MCF 10A (cell line): ENCODE measurements at regions not wholly inside any gene's neighbourhood (a gene's known extent, or its start where the extent isn't known, plus 50 kb on each side); places are given as distances from the start of the nearest gene placed in this dataset.

Experiments
- BruUV-seq: library from RNA; stranded (reverse); fragments of 400-500 nt; replicated peaks from 2 replicates; lab custom pipeline; 2021; lab: Mats Ljungman, UMichigan
- CTCF ChIA-PET: fragments of 300-600 bp; sonication (Branson Sonifier 250); formaldehyde crosslinking; extraction: SDS; loops from one replicate; lab custom pipeline; 2021; ENCODE audit warnings: antibody characterized with exemption, inconsistent platforms; lab: Yijun Ruan, JAX
- POLR2A ChIA-PET: fragments of 300-600, 350-650 bp; sonication (Branson Sonifier 250); formaldehyde crosslinking; extraction: SDS; loops from one replicate; lab custom pipeline; 2020; ENCODE audit warnings: antibody characterized with exemption, inconsistent platforms; lab: Yijun Ruan, JAX
- DNase-seq: peaks from one replicate; pipeline ENCODE4 v3.0.0-alpha.2; 2018; ENCODE audit not compliant: unreplicated experiment
- H3K27ac Mint-ChIP-seq: one replicate; pipeline ENCODE4 v1.8.0; 2022; ENCODE audit warnings: mild to moderate bottlenecking, low read depth, mixed read lengths; ENCODE audit not compliant: unreplicated experiment
- H3K27me3 Mint-ChIP-seq: one replicate; pipeline ENCODE4 v1.8.0; 2022; ENCODE audit warnings: mixed read lengths; ENCODE audit not compliant: insufficient read depth, unreplicated experiment
- H3K36me3 Mint-ChIP-seq: one replicate; pipeline ENCODE4 v1.8.0; 2022; ENCODE audit warnings: mild to moderate bottlenecking, moderate library complexity, mixed read lengths; ENCODE audit not compliant: insufficient read depth, unreplicated experiment
- H3K4me1 Mint-ChIP-seq: one replicate; pipeline ENCODE4 v1.8.0; 2022; ENCODE audit warnings: mixed read lengths; ENCODE audit not compliant: insufficient read depth, unreplicated experiment
- H3K4me3 Mint-ChIP-seq: one replicate; pipeline ENCODE4 v1.8.0; 2022; ENCODE audit warnings: mild to moderate bottlenecking, moderate library complexity, mixed read lengths; ENCODE audit not compliant: unreplicated experiment
- H3K9me3 Mint-ChIP-seq: one replicate; pipeline ENCODE4 v1.8.0; 2022; ENCODE audit warnings: mixed read lengths; ENCODE audit not compliant: unreplicated experiment
- intact Hi-C: fragments of 100-400 bp; cut with micrococcal nuclease; formaldehyde crosslinking; loops from 2 replicates; pipeline ENCODE4 v1.14.1; 2022
- TF ChIP-seq, protein P1 (sequence below): fragments of 200-600 bp; IDR thresholded peaks from one replicate; pipeline ENCODE4 v1.8.0; 2022; ENCODE audit warnings: antibody characterized with exemption, mild to moderate bottlenecking; ENCODE audit not compliant: unreplicated experiment

DNA sequence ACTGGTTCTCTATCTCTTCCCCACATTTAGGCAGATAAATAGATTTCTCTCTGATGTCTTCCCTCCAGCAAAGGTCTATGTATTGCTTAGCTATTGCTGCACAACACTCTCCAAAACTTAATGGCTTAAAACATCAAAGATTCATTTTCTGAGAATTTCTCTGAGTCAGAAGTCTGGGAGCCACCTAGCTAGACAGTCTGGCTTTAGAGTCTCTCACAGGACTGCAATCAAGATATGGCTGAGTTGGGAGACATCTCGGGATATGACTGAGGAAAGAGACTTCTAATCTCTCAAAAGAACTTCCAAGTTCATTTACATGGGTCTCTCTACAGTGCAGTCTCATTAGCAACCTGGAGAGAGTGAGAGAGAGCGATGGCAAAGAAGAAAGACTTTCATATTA lies 553.6 kb upstream of the GHITM start:
- no TSS peak for BruUV-seq
- H3K9me3 Mint-ChIP-seq = no peaks in the 10 kb centered on the region
- TF ChIP-seq, protein P1, sequence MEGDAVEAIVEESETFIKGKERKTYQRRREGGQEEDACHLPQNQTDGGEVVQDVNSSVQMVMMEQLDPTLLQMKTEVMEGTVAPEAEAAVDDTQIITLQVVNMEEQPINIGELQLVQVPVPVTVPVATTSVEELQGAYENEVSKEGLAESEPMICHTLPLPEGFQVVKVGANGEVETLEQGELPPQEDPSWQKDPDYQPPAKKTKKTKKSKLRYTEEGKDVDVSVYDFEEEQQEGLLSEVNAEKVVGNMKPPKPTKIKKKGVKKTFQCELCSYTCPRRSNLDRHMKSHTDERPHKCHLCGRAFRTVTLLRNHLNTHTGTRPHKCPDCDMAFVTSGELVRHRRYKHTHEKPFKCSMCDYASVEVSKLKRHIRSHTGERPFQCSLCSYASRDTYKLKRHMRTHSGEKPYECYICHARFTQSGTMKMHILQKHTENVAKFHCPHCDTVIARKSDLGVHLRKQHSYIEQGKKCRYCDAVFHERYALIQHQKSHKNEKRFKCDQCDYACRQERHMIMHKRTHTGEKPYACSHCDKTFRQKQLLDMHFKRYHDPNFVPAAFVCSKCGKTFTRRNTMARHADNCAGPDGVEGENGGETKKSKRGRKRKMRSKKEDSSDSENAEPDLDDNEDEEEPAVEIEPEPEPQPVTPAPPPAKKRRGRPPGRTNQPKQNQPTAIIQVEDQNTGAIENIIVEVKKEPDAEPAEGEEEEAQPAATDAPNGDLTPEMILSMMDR = no peak
- ChIA-PET POLR2A (no interaction called here), CTCF (no interaction called here)
- DNase-seq = no peak
- H3K27ac Mint-ChIP-seq = no peak overlapping the region
- no peak overlapping the region for H3K4me3 Mint-ChIP-seq
- H3K27me3 Mint-ChIP-seq = no peaks in the 10 kb centered on the region
- no peaks in the 10 kb centered on the region for H3K4me1 Mint-ChIP-seq
- no peaks in the 10 kb centered on the region for H3K36me3 Mint-ChIP-seq
- intact Hi-C loops = no loop called here

DNA sequence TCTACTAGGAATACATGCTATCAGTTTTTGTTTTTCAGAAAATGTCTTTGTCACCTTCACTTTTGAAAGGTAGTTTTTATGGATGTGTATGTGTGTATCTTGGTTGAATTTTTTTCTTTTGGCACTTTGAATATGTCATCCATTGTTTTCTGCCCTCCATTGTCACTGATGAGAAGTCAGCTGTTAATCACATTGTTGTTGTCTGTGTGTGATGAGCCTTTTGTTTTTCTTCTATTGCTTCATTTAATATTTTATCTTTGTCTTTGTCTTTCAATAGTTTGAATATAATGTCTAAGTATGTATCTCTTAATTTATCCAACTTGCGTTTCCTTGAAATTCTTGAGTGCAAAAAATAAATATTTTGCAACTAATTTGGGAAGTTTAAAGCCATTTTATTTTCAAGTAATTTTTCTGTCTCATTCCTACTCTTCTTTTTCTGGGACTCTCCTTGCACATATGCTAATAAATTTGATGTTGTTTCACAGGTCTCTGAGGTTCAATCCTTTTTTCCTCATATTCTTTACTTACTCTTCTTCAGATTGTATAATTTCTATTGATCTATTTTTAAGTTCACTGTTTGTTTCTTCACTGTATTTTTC lies 546.9 kb upstream of the GHITM start:
- CTCF ChIA-PET = no interaction called here

DNA sequence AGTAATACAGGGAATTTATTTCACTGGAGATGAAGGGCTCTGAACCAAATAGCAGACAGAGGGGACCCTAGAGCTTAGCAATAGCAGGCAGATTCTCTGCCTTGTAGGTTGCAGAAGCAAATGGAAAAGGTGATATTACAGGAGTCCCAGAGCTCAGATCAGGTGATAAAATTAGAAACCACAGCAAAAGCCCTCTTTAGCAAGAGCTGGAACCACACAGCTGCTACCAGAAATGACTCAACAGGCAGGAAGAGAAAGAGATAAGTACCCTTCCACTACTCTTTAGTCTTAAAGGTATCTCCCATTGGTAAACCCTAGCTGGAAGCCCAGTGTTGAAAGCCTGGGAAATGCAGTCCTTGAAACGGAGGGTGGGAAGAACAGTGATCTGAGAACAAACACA lies 535.6 kb upstream of the GHITM start:
- BruUV-seq = no TSS peak
- Mint-ChIP-seq H3K4me1 (peaks cover 36% of the 10 kb centered on the region), H3K27me3 (no peaks in the 10 kb centered on the region), H3K9me3 (no peaks in the 10 kb centered on the region), H3K27ac (peak overlapping the region; percentile 47), H3K4me3 (no peak overlapping the region), H3K36me3 (no peaks in the 10 kb centered on the region)
- intact Hi-C loops = no loop called here
- CTCF ChIA-PET = interaction anchor here (0.7 to 0.9 kb wide), 2 partner anchors 18 to 21 kb away, joined by 3 read pairs; no protein-coding TSS in a partner anchor
- peak; percentile 47 for DNase-seq
- POLR2A ChIA-PET = no interaction called here
- TF ChIP-seq, protein P1 = no peak

More for the DNA sequence above, 546.9 kb upstream of the GHITM start:
- H3K36me3 Mint-ChIP-seq = peaks cover 5% of the 10 kb centered on the region
- POLR2A ChIA-PET = no interaction called here
- H3K9me3 Mint-ChIP-seq = peaks cover 34% of the 10 kb centered on the region
- intact Hi-C loops = no loop called here
- H3K27ac Mint-ChIP-seq = no peak overlapping the region
- TF ChIP-seq, protein P1 = no peak
- peak; percentile 18 for DNase-seq
- no peaks in the 10 kb centered on the region for H3K4me1 Mint-ChIP-seq
- H3K4me3 Mint-ChIP-seq = no peak overlapping the region
- no peaks in the 10 kb centered on the region for H3K27me3 Mint-ChIP-seq
- BruUV-seq = no TSS peak

GRCh38 chr10:83605783-83606630 lies 533.3 kb upstream of the GHITM start:
- intact Hi-C loops = no loop called here
- Mint-ChIP-seq H3K27me3 (no peaks in the 10 kb centered on the region), H3K4me1 (peaks cover 36% of the 10 kb centered on the region), H3K36me3 (no peaks in the 10 kb centered on the region), H3K4me3 (no peak overlapping the region), H3K27ac (no peak overlapping the region), H3K9me3 (no peaks in the 10 kb centered on the region)
- TF ChIP-seq, protein P1 = no peak
- ChIA-PET CTCF (no interaction called here), POLR2A (no interaction called here)
- peak; percentile 56 for DNase-seq
- no TSS peak for BruUV-seq
